ENCODE measurements at regions not wholly inside any gene's neighbourhood (a gene's known extent, or its start where the extent isn't known, plus 50 kb on each side); places are given as distances from the start of the nearest gene placed in this dataset.
"Not testable (repeated sequence)": the region's sequence is repeated elsewhere in the genome, so short reads cannot be mapped to it uniquely, and the experiment has no call there.

GRCh38 chr6:95741045-95741444 is 163.7 kb downstream of the MANEA start:
- Histone ChIP-seq H3K36me3 (ENCODE audit: control insufficient read depth in 2 of 3, insufficient read depth in 3 of 3, low read length in 3 of 3) (no peaks in the 10 kb centered on the region), H3K9me3 (ENCODE audit: control insufficient read depth in 2 of 3, insufficient read depth in 1 of 3, low read length in 3 of 3) (no peaks in the 10 kb centered on the region), H3K27me3 (ENCODE audit: control insufficient read depth, insufficient read depth, low read length) (no peaks in the 10 kb centered on the region), H3K4me1 (ENCODE audit: control insufficient read depth in 2 of 3, insufficient read depth in 2 of 3, low read depth in 1 of 3, low read length in 3 of 3) (no peaks in the 10 kb centered on the region), H3K9ac (ENCODE audit: low read length in 3 of 3) (no peak overlapping the region), H3K27ac (ENCODE audit: low read depth in 2 of 2, low read length in 2 of 2) (no peak overlapping the region), H3K4me3 (ENCODE audit: low read length in 3 of 3) (no peak overlapping the region)
- DNase-seq: no peak
- TF ChIP-seq CTCF (IDR thresholded peaks at IDR 0.05; ENCODE audit: borderline replicate concordance, extremely low read depth, insufficient read depth): no peak
- intact Hi-C loops (cut with DNase I): no loop called here
- FAIRE-seq: no peak

- Histone ChIP-seq H3K27ac (ENCODE audit: low read depth in 2 of 2, low read length in 2 of 2) (no peak overlapping the region), H3K27me3 (ENCODE audit: control insufficient read depth, insufficient read depth, low read length) (no peaks in the 10 kb centered on the region), H3K4me1 (ENCODE audit: control insufficient read depth in 2 of 3, insufficient read depth in 2 of 3, low read depth in 1 of 3, low read length in 3 of 3) (no peaks in the 10 kb centered on the region), H3K9ac (ENCODE audit: low read length in 3 of 3) (no peak overlapping the region), H3K9me3 (ENCODE audit: control insufficient read depth in 2 of 3, insufficient read depth in 1 of 3, low read length in 3 of 3) (no peaks in the 10 kb centered on the region), H3K4me3 (ENCODE audit: low read length in 3 of 3) (no peak overlapping the region), H3K36me3 (ENCODE audit: control insufficient read depth in 2 of 3, insufficient read depth in 3 of 3, low read length in 3 of 3) (no peaks in the 10 kb centered on the region)
- FAIRE-seq (no peak), DNase-seq (no peak)
- intact Hi-C loops (cut with DNase I): no loop called here
- TF ChIP-seq CTCF (IDR thresholded peaks at IDR 0.05; ENCODE audit: borderline replicate concordance, extremely low read depth, insufficient read depth): no peak
These were observed 165.5 kb downstream of the MANEA start for GRCh38 chr6:95742767-95743289.

GRCh38 chr6:95743591-95743990 is 166.3 kb downstream of the MANEA start:
- no peaks in the 10 kb centered on the region for H3K27me3 ChIP-seq (ENCODE audit: control insufficient read depth, insufficient read depth, low read length)
- no peak for TF ChIP-seq CTCF (IDR thresholded peaks at IDR 0.05; ENCODE audit: borderline replicate concordance, extremely low read depth, insufficient read depth)
- FAIRE-seq (no peak), DNase-seq (no peak)
- H3K4me3 ChIP-seq (ENCODE audit: low read length in 3 of 3): no peak overlapping the region
- H3K27ac ChIP-seq (ENCODE audit: low read depth in 2 of 2, low read length in 2 of 2): no peak overlapping the region
- no peak overlapping the region for H3K9ac ChIP-seq (ENCODE audit: low read length in 3 of 3)
- H3K36me3 ChIP-seq (ENCODE audit: control insufficient read depth in 2 of 3, insufficient read depth in 3 of 3, low read length in 3 of 3): no peaks in the 10 kb centered on the region
- H3K4me1 ChIP-seq (ENCODE audit: control insufficient read depth in 2 of 3, insufficient read depth in 2 of 3, low read depth in 1 of 3, low read length in 3 of 3): no peaks in the 10 kb centered on the region
- intact Hi-C loops (cut with DNase I): no loop called here
- H3K9me3 ChIP-seq (ENCODE audit: control insufficient read depth in 2 of 3, insufficient read depth in 1 of 3, low read length in 3 of 3): no peaks in the 10 kb centered on the region

GRCh38 chr6:95758236-95759069 is 181.1 kb downstream of the MANEA start:
- FAIRE-seq; DNase-seq; intact Hi-C loops (cut with DNase I): not testable (repeated sequence)

More at GRCh38 chr6:95758236-95759069, 181.1 kb downstream of the MANEA start:
- not testable (repeated sequence) for H3K9me3 ChIP-seq (ENCODE audit: control insufficient read depth in 2 of 3, insufficient read depth in 1 of 3, low read length in 3 of 3); H3K27ac ChIP-seq (ENCODE audit: low read depth in 2 of 2, low read length in 2 of 2); H3K36me3 ChIP-seq (ENCODE audit: control insufficient read depth in 2 of 3, insufficient read depth in 3 of 3, low read length in 3 of 3); H3K4me3 ChIP-seq (ENCODE audit: low read length in 3 of 3); H3K4me1 ChIP-seq (ENCODE audit: control insufficient read depth in 2 of 3, insufficient read depth in 2 of 3, low read depth in 1 of 3, low read length in 3 of 3); H3K27me3 ChIP-seq (ENCODE audit: control insufficient read depth, insufficient read depth, low read length); H3K9ac ChIP-seq (ENCODE audit: low read length in 3 of 3)

Measured in kidney (tissue), 13 donors.